GM13976 (cell line): ENCODE measurements at regions not wholly inside any gene's neighbourhood (a gene's known extent, or its start where the extent isn't known, plus 50 kb on each side); places are given as distances from the start of the nearest gene placed in this dataset.

ENCODE experiments used
- DNase-seq: peaks from one replicate; pipeline ENCODE4 v3.0.0; 2012; ENCODE audit warnings: low spot score
- in situ Hi-C: fragments of 300-500 bp; cut with MboI; formaldehyde crosslinking; loops from one replicate; pipeline ENCODE4 v1.12.0; 2022; ENCODE audit warnings: low sequenced_read_pairs, mixed read lengths, inconsistent platforms; ENCODE audit not compliant: unreplicated experiment
- TF ChIP-seq, protein P1 (sequence below): IDR thresholded peaks from 2 replicates; pipeline ENCODE4 v1.5.1; 2012; ENCODE audit warnings: borderline replicate concordance, mild to moderate bottlenecking; ENCODE audit not compliant: insufficient read depth; ENCODE audit errors: extremely low read depth, missing control alignments, control extremely low read depth

DNA sequence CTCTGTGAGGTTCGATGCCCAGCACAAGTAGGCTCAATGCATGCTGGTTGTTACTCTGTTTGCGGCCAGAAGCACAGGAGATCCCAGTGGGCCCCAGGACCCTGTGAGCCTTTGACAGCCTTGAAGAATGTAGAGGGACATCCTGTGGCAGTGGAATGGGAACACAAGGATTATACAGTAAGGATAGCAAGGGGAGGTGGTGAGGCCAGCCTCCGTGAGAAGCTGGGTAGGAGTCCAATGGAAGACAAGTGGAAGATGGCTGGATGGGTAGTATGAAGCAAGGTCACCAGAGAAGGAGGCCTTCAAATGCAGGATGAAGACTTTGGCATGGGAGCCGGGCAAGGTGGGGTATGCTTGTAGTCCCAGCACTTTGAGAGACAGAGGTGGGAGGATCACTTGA, 622.9 kb upstream of the CDH4 start:
- in situ Hi-C loops, result no loop called here
- no peak for DNase-seq
- TF ChIP-seq, protein P1, sequence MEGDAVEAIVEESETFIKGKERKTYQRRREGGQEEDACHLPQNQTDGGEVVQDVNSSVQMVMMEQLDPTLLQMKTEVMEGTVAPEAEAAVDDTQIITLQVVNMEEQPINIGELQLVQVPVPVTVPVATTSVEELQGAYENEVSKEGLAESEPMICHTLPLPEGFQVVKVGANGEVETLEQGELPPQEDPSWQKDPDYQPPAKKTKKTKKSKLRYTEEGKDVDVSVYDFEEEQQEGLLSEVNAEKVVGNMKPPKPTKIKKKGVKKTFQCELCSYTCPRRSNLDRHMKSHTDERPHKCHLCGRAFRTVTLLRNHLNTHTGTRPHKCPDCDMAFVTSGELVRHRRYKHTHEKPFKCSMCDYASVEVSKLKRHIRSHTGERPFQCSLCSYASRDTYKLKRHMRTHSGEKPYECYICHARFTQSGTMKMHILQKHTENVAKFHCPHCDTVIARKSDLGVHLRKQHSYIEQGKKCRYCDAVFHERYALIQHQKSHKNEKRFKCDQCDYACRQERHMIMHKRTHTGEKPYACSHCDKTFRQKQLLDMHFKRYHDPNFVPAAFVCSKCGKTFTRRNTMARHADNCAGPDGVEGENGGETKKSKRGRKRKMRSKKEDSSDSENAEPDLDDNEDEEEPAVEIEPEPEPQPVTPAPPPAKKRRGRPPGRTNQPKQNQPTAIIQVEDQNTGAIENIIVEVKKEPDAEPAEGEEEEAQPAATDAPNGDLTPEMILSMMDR, result no peak

DNA sequence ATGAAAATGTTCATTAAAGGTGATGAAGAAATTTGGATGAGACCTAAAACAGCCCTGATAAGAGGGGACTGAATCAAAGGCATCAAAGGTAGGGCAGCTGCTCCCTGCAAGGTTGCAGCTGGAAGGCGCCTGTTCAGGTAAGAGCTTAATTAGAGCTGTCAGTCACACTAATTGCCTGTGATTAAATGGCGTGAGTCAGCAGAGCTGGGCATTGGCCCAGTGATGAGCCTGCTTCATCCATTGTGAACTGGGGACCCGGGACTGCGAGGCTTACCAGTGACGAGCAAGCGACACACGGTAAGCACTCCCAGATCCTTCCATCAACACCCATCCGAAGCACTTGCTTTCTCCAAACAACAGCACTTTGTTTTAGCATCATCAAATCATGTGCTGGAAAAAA, 621.5 kb upstream of the CDH4 start:
- TF ChIP-seq, protein P1, result no peak
- no peak for DNase-seq
- in situ Hi-C loops, result no loop called here

DNA sequence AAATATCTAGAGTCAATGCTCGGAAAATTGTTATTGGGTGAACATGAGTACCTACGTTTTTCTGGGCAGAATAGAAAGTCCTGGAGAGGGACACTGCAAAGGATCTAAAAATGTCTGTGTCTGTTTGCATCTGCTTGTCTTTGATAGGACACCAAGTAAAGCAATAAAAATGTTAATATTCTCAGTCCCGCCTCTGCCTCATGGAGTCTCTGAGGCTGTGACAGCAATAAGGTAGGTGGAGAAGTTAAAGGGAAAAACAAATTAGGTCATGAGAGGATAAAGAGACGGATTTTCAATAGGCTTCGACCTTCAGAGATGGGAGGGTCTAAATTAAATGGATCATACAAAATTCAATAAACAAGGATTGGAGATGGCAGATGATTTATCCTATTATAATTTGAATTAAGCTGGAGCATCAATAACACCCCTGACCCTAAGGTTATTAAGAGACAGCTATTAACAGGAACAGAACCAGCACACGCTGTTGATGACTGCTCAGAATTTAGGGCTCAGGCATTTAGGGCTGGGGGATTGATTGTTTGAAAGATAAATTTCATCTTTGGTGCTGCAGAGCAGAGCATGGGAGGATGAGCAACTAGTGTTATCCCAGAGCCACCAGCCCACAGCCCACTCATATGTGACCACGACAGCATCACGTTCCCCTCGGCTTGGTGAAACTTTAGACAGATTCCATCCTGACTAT, 620.3 kb upstream of the CDH4 start:
- no peak for DNase-seq
- in situ Hi-C loops, result no loop called here
- TF ChIP-seq, protein P1, result no peak

DNA sequence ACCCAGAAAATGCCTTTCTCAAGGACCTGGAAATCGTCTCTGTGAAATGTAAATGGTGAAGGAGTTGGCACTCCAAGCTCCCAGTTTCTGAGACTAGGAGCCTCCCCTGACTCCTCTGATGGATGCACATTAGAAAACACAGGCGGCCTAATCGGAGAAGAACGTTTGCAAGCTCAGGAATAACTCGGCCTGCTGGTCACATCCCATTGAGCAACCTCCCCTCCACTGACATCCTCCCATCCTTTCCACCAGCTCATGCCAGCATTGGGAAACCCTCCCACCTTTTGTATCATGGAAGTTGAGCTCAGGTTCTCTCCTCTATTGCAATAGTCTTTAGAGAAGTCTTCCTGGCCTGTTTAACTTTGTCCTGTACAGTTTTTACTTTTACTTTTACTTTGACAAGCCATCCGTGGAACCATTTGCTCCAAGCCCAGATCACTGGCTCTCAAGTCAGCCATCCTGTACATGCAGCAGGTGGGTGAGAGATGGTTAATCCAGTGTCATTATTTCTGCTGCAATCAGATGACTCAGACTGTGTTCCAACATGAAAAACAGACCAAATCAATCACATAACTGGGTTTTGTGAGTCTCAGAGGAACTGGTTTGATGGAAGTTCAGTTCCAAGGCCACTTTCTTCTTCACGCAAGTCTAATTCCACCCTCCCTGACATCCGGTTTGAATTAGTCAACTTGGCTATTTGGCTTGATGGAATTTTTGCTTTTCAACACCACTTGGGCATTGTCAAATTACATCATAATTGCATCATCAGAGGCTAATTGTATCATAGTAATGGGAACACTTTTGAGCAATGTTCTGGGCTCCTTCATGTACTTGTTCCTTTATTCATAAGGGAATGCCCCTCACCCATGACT, 619.4 kb upstream of the CDH4 start:
- in situ Hi-C loops, result no loop called here
- TF ChIP-seq, protein P1, result no peak
- no peak for DNase-seq

DNA sequence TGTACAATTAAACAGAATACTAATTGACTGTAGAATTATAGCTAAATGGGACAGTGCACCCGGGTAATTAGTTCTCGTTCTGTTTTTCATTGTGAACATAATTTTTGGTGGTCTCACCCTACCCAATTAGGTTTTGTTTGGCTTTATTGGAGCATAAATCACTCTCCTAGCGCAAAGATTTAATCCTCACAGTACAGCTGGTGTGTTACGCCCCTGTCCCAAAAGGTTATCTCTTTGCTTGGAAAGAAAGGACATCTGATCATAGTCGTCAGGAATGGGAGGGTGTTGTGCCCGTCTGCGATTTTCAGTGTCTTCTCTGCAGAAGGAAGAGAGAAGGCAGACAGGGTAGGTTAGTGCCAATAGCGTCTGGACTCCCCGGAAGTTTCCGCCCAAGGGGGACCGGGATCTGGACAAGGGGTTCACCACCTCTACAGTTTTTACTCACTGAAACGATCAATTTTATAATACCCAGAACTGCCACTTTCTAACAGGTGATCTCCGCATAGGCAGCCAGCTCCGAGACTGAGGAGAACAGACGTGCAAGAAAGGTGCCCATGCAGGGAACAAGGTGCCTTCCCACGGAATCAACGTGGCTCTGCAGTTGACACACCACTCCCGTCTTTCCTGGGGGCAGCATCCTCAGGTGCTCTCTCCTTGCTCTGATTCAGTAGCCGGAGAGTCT, 617.4 kb upstream of the CDH4 start:
- DNase-seq, result no peak
- TF ChIP-seq, protein P1, result no peak
- in situ Hi-C loops, result no loop called here

DNA sequence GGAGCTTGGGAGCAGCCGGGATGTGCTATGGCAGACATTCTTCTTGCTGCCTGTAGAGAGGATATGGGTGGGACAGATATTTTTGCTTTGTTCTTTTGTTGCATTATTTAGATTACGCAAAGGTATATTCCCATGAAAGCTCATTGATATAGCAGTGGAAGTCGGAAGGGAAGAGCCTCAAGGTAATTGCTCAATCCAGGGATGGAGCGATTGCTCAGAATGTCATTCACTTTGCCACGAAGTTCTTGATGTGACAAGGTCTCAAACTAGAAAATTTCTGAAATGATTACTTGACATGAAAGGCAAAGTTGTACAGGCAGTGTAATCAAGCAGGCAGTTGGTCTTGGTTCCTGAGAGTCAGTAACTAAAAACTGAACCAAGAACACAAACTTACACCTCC, 615.6 kb upstream of the CDH4 start:
- TF ChIP-seq, protein P1, result no peak
- in situ Hi-C loops, result no loop called here
- DNase-seq, result no peak
